PC-3 (cell line): ENCODE measurements at regions not wholly inside any gene's neighbourhood (a gene's known extent, or its start where the extent isn't known, plus 50 kb on each side); places are given as distances from the start of the nearest gene placed in this dataset.

ENCODE experiments used
- ATAC-seq: fragments of 200-7000 bp; cut with Tn5 transposase; 2 replicates; pipeline ENCODE4 v1.9.1; 2020; ENCODE audit warnings: mild to moderate bottlenecking, moderate library complexity
- BruUV-seq: library from RNA; stranded (reverse); fragments of 400-500 nt; replicated peaks from 2 replicates; lab custom pipeline; 2021; lab: Mats Ljungman, UMichigan
- CTCF ChIA-PET: fragments of 300-600 bp; sonication (Branson Sonifier 250); formaldehyde crosslinking; loops from one replicate; lab custom pipeline; 2022; ENCODE audit warnings: antibody characterized with exemption; lab: Charles Lee
- POLR2A ChIA-PET: fragments of 300-600 bp; sonication (Branson Sonifier 250); formaldehyde crosslinking; loops from one replicate; lab custom pipeline; 2022; ENCODE audit warnings: antibody characterized with exemption; ENCODE audit not compliant: unreplicated experiment; lab: Charles Lee
- DNase-seq: peaks from one replicate; pipeline ENCODE4 v3.0.0-alpha.2; 2015
- H2AFZ ChIP-seq: fragments of 300-600 bp; sonication (generic); 2 replicates; pipeline ENCODE4 v1.6.0; 2016; ENCODE audit warnings: antibody characterized with exemption, low read length
- H3F3A ChIP-seq: fragments of 300-600 bp; sonication (generic); one replicate; pipeline ENCODE4 v1.6.0; 2017; ENCODE audit warnings: antibody characterized with exemption, low read length, control low read depth, mild to moderate bottlenecking; ENCODE audit not compliant: unreplicated experiment
- H3K27ac ChIP-seq: fragments of 300-600 bp; sonication (generic); 2 replicates; pipeline ENCODE4 v1.5.1; 2016; ENCODE audit warnings: mild to moderate bottlenecking, low read length
- H3K27me3 ChIP-seq: fragments of 300-600 bp; sonication (generic); 2 replicates; pipeline ENCODE4 v1.6.1; 2016; ENCODE audit warnings: low read length, mixed read lengths
- H3K36me3 ChIP-seq: fragments of 300-600 bp; sonication (generic); 2 replicates; pipeline ENCODE4 v1.6.1; 2016; ENCODE audit warnings: low read depth, mixed run types, low read length, mixed read lengths
- H3K4me1 ChIP-seq: fragments of 300-600 bp; sonication (generic); 2 replicates; pipeline ENCODE4 v1.5.1; 2016; ENCODE audit warnings: low read length; ENCODE audit not compliant: insufficient read depth
- H3K4me2 ChIP-seq: fragments of 300-600 bp; sonication (generic); 2 replicates; pipeline ENCODE4 v1.6.0; 2016; ENCODE audit warnings: low read length
- H3K4me3 ChIP-seq: fragments of 300-600 bp; sonication (generic); 2 replicates; pipeline ENCODE4 v1.5.1; 2016; ENCODE audit warnings: mild to moderate bottlenecking, low read length, mixed read lengths
- H3K79me2 ChIP-seq: fragments of 300-600 bp; sonication (generic); 2 replicates; pipeline ENCODE4 v1.6.1; 2017; ENCODE audit warnings: low read length, mixed read lengths
- H3K9ac ChIP-seq: fragments of 300-600 bp; sonication (generic); 2 replicates; pipeline ENCODE4 v1.6.0; 2016; ENCODE audit warnings: mild to moderate bottlenecking, low read length
- H3K9me2 ChIP-seq: fragments of 300-600 bp; sonication (generic); replicated peaks from 2 replicates; pipeline ENCODE4 v1.6.1; 2016; ENCODE audit warnings: mixed run types, low read length, mixed read lengths
- H3K9me3 ChIP-seq: fragments of 300-600 bp; sonication (generic); 2 replicates; pipeline ENCODE4 v1.6.1; 2016; ENCODE audit warnings: low read length, mixed read lengths
- H4K20me1 ChIP-seq: fragments of 300-600 bp; sonication (generic); 2 replicates; pipeline ENCODE4 v1.6.1; 2016; ENCODE audit warnings: low read length, mixed read lengths
- CTCF ChIP-seq: fragments of 300-600 bp; sonication (generic); conservative IDR thresholded peaks from 2 replicates; pipeline ENCODE4 v1.5.1; 2017; ENCODE audit warnings: antibody characterized with exemption, low read depth, mild to moderate bottlenecking, low read length
- EZH2 ChIP-seq: fragments of 300-600 bp; sonication (generic); IDR thresholded peaks from one replicate; pipeline ENCODE4 v1.6.1; 2017; ENCODE audit warnings: antibody characterized with exemption, mild to moderate bottlenecking, low read length; ENCODE audit not compliant: unreplicated experiment
- EZH2phosphoT487 ChIP-seq: fragments of 300-600 bp; sonication (generic); IDR thresholded peaks from 2 replicates; pipeline ENCODE4 v1.6.1; 2018; ENCODE audit warnings: mild to moderate bottlenecking, antibody characterized with exemption, low read length, borderline replicate concordance
- intact Hi-C: fragments of 100-400 bp; cut with micrococcal nuclease; formaldehyde crosslinking; loops from 2 replicates; pipeline ENCODE4 v1.9.0; 2023

DNA sequence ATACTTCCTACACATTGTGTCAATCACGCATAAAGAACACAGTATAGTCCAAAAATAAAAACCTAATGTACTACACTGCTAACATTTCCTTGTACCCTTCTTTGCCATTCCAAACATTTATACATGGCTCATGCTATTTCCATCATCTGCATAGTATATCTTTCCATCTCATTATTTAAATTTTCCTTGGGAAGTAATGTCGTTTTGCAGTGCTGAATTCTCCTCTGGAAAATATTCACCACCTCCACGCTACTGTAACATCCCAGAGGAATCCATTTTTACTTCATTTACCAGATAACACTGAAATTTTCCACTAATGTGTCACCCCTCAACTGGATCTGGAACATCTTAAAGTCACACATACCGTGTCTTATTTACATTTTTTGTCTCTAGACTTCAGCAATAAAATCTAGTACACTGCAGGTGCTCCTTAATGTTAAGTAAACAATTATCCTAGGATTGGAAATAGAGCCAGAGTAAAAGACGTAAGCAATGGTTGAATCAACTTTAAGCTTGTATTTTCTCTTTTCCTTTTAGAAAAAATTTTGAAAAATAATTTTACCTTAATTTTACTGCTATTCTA, 881.0 kb downstream of the AMY1C start:
- no peaks in the 10 kb centered on the region for H3K36me3 ChIP-seq
- intact Hi-C loops, result no loop called here
- H3K4me2 ChIP-seq, result no peak overlapping the region
- H2AFZ ChIP-seq, result no peak overlapping the region
- no peak for ATAC-seq
- ChIA-PET CTCF (no interaction called here), POLR2A (no interaction called here)
- H3K9ac ChIP-seq, result no peak overlapping the region
- no peak overlapping the region for H3K27ac ChIP-seq
- no TSS peak for BruUV-seq
- no peaks in the 10 kb centered on the region for H3K27me3 ChIP-seq
- H3K9me3 ChIP-seq, result no peaks in the 10 kb centered on the region
- H3K4me3 ChIP-seq, result no peak overlapping the region
- no peak for TF ChIP-seq EZH2phosphoT487
- no peak for TF ChIP-seq CTCF
- TF ChIP-seq EZH2, result no peak
- no peak for DNase-seq
- H3K9me2 ChIP-seq, result no peaks in the 10 kb centered on the region; the same call in 1 of the 2 replicates
- H3K4me1 ChIP-seq, result no peaks in the 10 kb centered on the region
- no peaks in the 10 kb centered on the region for H3F3A ChIP-seq
- H3K79me2 ChIP-seq, result no peaks in the 10 kb centered on the region
- no peaks in the 10 kb centered on the region for H4K20me1 ChIP-seq

DNA sequence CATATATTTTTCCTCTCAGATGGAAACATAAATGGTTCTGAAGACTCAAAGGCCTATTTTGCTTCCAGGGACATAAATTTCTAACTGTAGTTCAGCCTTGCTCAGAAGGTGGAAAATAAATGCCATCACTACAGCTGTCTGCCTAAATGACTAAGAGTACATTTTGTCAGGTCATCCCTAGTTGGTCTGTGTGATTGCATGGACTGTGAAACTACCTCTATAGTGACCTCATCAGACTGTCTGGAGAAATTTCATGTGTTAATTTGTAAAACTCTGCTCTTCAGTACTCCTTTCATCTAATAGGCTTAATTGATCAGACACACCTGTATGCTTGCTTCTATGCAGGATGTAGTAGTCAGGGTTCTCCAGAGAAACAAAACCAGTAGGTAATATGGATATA, 886.9 kb downstream of the AMY1C start:
- Histone ChIP-seq H2AFZ (no peak overlapping the region), H3K4me3 (no peak overlapping the region), H3K36me3 (no peaks in the 10 kb centered on the region), H3K27ac (no peak overlapping the region), H3K4me2 (no peak overlapping the region), H3K4me1 (no peaks in the 10 kb centered on the region), H4K20me1 (no peaks in the 10 kb centered on the region), H3K27me3 (no peaks in the 10 kb centered on the region), H3K9me2 (no peaks in the 10 kb centered on the region), H3K9ac (no peak overlapping the region), H3F3A (no peaks in the 10 kb centered on the region), H3K79me2 (no peaks in the 10 kb centered on the region), H3K9me3 (no peaks in the 10 kb centered on the region)
- ATAC-seq (peak; percentile 80), DNase-seq (peak; percentile 33)
- BruUV-seq, result no TSS peak
- ChIA-PET POLR2A (no interaction called here), CTCF (no interaction called here)
- intact Hi-C loops, result no loop called here
- TF ChIP-seq EZH2 (no peak), CTCF (peak; percentile 39; the same call in 1 of the 2 replicates)

DNA sequence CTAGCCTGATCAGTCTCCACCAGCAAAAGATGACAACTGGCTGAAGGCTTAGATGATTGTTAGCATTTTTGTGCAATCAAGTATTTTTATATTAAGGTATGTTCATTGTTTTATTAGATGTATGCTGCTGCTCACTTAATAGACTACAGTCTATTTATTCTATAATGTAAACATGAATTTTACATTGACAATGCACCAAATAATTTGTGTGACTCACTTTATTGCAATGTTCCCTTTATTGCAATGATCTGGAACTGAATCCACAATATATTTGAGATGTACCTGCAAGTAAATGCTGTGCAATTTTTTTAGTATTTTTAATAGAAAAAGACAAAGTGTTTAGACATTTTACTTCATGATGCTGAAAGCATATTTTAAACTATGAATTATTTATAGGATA, 896.5 kb downstream of the AMY1C start:
- H3K9me2 ChIP-seq, result no peaks in the 10 kb centered on the region
- peak; percentile 70 for DNase-seq
- H3K9ac ChIP-seq, result no peak overlapping the region
- CTCF ChIA-PET, result no interaction called here
- no peaks in the 10 kb centered on the region for H3K27me3 ChIP-seq
- ATAC-seq, result peak; percentile 87
- TF ChIP-seq CTCF (no peak), EZH2 (no peak), EZH2phosphoT487 (no peak)
- H3K79me2 ChIP-seq, result no peaks in the 10 kb centered on the region
- intact Hi-C loops, result loop anchor here (5.0 kb wide), 3 partner anchors 131 to 1146 kb away; no protein-coding TSS in a partner anchor
- H3K4me3 ChIP-seq, result no peak overlapping the region
- no peaks in the 10 kb centered on the region for H3K9me3 ChIP-seq
- no TSS peak for BruUV-seq
- peaks cover 10% of the 10 kb centered on the region for H3K4me1 ChIP-seq
- H2AFZ ChIP-seq, result no peak overlapping the region
- no peaks in the 10 kb centered on the region for H3F3A ChIP-seq
- POLR2A ChIA-PET, result no interaction called here
- H4K20me1 ChIP-seq, result no peaks in the 10 kb centered on the region
- H3K27ac ChIP-seq, result no peak overlapping the region
- H3K36me3 ChIP-seq, result no peaks in the 10 kb centered on the region
- no peak overlapping the region for H3K4me2 ChIP-seq
